Psoas muscle (tissue), 7 donors: ENCODE measurements at regions not wholly inside any gene's neighbourhood (a gene's known extent, or its start where the extent isn't known, plus 50 kb on each side); places are given as distances from the start of the nearest gene placed in this dataset.

ENCODE experiments used
- ATAC-seq, 4 donors: fragments of 200-7000 bp; cut with Tn5 transposase; one replicate each; pipeline ENCODE4 v1.9.1; 2020; ENCODE audit warnings: moderate library complexity in 3 of 4, mild to moderate bottlenecking in 2 of 4
- DNase-seq, 2 donors: peaks; one replicate each; pipeline ENCODE4 v3.0.0-alpha.2; 2020
- H3K27ac ChIP-seq: fragments of 200-600 bp; one replicate; pipeline ENCODE4 v1.8.0; 2022
- H3K27me3 ChIP-seq, 3 donors: fragments of 200-600 bp in 1 of 3; one replicate each; pipeline versions ENCODE4 v1.6.1 to v1.8.0; 2013 to 2022; ENCODE audit warnings: low read length in 2 of 3, mild to moderate bottlenecking in 2 of 3, moderate library complexity in 1 of 3; ENCODE audit not compliant: insufficient read depth in 3 of 3
- H3K36me3 ChIP-seq, 2 donors: fragments of 200-600 bp in 1 of 2; one replicate each; pipeline versions ENCODE4 v1.6.1 to v1.8.0; 2013 to 2022; ENCODE audit warnings: low read depth in 1 of 2, mild to moderate bottlenecking in 1 of 2, moderate library complexity in 1 of 2; ENCODE audit not compliant: insufficient read depth in 1 of 2
- H3K4me1 ChIP-seq: fragments of 200-600 bp; one replicate; pipeline ENCODE4 v1.8.0; 2022
- H3K4me3 ChIP-seq: fragments of 200-600 bp; one replicate; pipeline ENCODE4 v1.8.0; 2022; ENCODE audit warnings: mild to moderate bottlenecking
- H3K9me3 ChIP-seq: fragments of 200-600 bp; one replicate; pipeline ENCODE4 v1.8.0; 2022
- WGBS, 3 donors: extraction: QIAGEN DNeasy Blood & Tissue Kit; methylation state at CpG; one replicate each; pipeline versions ENCODE4 v1.1.6 to v1.1.7; 2013; 5-methylcytosine and 5-hydroxymethylcytosine counted together
- intact Hi-C, 2 donors: fragments of 100-400 bp; cut with DNase I; formaldehyde crosslinking; loops; one replicate each; pipeline versions ENCODE4 v1.11.0 to v1.14.2; 2022
- TF ChIP-seq, protein P1 (sequence below): fragments of 200-600 bp; IDR thresholded peaks from one replicate; pipeline ENCODE4 v1.8.0; 2022; ENCODE audit warnings: antibody characterized with exemption
- donor health status: healthy with polysubstance abuse.
- donor health status: DM: no; HTN: no; CAD: no; lungs with moderate emphysema.
- donor health status: Bipolar disorder and iron deficiency.
- donor health status: healthy.
- donor health status: DM: yes; HTN: yes; CAD: no.
- donor health status: DM: no; HTN: no; CAD: no.
- donor health status: DM: yes; HTN: yes; CAD: no.

- Histone ChIP-seq H3K4me1 (no peaks in the 10 kb centered on the region), H3K4me3 (no peak overlapping the region), H3K36me3 (no peaks in the 10 kb centered on the region), H3K27ac (no peak overlapping the region), H3K9me3 (peaks cover 3% of the 10 kb centered on the region), H3K27me3 (no peaks in the 10 kb centered on the region)
- TF ChIP-seq, protein P1, sequence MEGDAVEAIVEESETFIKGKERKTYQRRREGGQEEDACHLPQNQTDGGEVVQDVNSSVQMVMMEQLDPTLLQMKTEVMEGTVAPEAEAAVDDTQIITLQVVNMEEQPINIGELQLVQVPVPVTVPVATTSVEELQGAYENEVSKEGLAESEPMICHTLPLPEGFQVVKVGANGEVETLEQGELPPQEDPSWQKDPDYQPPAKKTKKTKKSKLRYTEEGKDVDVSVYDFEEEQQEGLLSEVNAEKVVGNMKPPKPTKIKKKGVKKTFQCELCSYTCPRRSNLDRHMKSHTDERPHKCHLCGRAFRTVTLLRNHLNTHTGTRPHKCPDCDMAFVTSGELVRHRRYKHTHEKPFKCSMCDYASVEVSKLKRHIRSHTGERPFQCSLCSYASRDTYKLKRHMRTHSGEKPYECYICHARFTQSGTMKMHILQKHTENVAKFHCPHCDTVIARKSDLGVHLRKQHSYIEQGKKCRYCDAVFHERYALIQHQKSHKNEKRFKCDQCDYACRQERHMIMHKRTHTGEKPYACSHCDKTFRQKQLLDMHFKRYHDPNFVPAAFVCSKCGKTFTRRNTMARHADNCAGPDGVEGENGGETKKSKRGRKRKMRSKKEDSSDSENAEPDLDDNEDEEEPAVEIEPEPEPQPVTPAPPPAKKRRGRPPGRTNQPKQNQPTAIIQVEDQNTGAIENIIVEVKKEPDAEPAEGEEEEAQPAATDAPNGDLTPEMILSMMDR = no peak
- DNase-seq (no peak), ATAC-seq (no peak)
- intact Hi-C loops = no loop called here
These were observed 92.4 kb downstream of the KBTBD8 start for GRCh38 chr3:67090474-67090873.

GRCh38 chr3:67093305-67093704 is 95.2 kb downstream of the KBTBD8 start:
- H3K9me3 ChIP-seq = peaks cover 3% of the 10 kb centered on the region
- 65 to 80% (median 70%) methylated on average over 1 of the region's 1 CpG for WGBS, 3 donors
- no peak overlapping the region for H3K4me3 ChIP-seq
- intact Hi-C loops = no loop called here
- H3K4me1 ChIP-seq = no peaks in the 10 kb centered on the region
- H3K27me3 ChIP-seq = no peaks in the 10 kb centered on the region
- ATAC-seq (no peak), DNase-seq (no peak)
- TF ChIP-seq, protein P1 = no peak
- no peak overlapping the region for H3K27ac ChIP-seq
- H3K36me3 ChIP-seq = no peaks in the 10 kb centered on the region

- TF ChIP-seq, protein P1 = no peak
- intact Hi-C loops = no loop called here
- 28 to 37% (median 32%) methylated on average over 5 of the region's 5 CpGs for WGBS, 3 donors
- no peaks in the 10 kb centered on the region for H3K9me3 ChIP-seq
- no peaks in the 10 kb centered on the region for H3K27me3 ChIP-seq
- H3K4me1 ChIP-seq = no peaks in the 10 kb centered on the region
- H3K36me3 ChIP-seq = no peaks in the 10 kb centered on the region
- H3K27ac ChIP-seq = no peak overlapping the region
- H3K4me3 ChIP-seq = no peak overlapping the region
- ATAC-seq (no peak), DNase-seq (no peak)
These were observed 96.1 kb downstream of the KBTBD8 start for GRCh38 chr3:67094167-67094566.

DNA sequence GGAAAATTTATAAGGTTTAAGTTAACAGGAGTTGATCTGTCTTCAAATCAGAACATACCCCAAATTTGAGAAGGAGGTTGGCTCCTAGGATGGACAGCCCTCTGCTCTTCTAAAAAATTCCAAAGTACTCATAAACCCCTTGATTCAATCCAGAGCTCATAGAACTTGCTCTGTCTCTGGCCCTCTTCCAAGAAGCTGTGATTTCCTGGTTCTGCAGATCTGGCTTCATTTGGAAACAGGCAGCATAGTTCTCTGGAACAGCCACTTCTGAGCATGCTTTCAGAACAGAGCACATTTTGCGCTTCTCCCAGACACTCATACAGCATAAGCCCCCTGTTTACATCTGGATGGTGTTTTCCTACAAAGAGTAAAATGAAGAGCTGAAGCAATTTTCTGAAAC is 96.7 kb downstream of the KBTBD8 start:
- no peak overlapping the region for H3K27ac ChIP-seq
- DNase-seq = no peak
- H3K36me3 ChIP-seq = no peaks in the 10 kb centered on the region
- TF ChIP-seq, protein P1 = no peak
- 26 to 33% (median 27%) methylated on average over 1 of the region's 1 CpG for WGBS, 3 donors
- no peak overlapping the region for H3K4me3 ChIP-seq
- H3K4me1 ChIP-seq = no peaks in the 10 kb centered on the region
- intact Hi-C loops = no loop called here
- no peaks in the 10 kb centered on the region for H3K27me3 ChIP-seq
- H3K9me3 ChIP-seq = no peaks in the 10 kb centered on the region
- no peak for ATAC-seq

DNA sequence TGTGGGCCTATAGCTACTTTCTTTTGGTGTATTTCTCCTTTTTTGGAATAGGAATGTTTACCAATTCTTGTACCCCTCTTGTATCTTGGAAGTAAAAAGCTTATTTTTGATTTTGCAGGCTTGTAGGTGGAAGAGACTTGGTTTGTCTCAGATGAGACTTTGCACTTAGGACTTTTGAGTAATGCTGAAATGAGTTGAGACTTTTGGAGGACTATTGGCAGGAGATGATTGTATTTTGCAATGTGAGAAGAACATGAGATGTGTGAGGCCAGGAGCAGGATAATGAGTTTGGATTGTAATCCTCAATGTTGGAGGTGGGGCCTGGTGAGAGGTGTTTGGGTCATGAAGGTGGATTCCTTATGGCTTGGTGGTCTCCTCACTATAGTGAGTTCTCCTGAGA is 106.3 kb downstream of the KBTBD8 start:
- Histone ChIP-seq H3K4me1 (no peaks in the 10 kb centered on the region), H3K4me3 (no peak overlapping the region), H3K9me3 (no peaks in the 10 kb centered on the region), H3K27ac (no peak overlapping the region), H3K27me3 (no peaks in the 10 kb centered on the region), H3K36me3 (no peaks in the 10 kb centered on the region)
- no peak for ATAC-seq
- intact Hi-C loops = no loop called here
- TF ChIP-seq, protein P1 = no peak
- no peak for DNase-seq
